NOMO-1 (cell line): ENCODE measurements at regions not wholly inside any gene's neighbourhood (a gene's known extent, or its start where the extent isn't known, plus 50 kb on each side); places are given as distances from the start of the nearest gene placed in this dataset.

Experiments used
- DNase-seq, 2 experiments: peaks; one replicate each; lab custom pipeline; 2025; ENCODE audit not compliant: unreplicated experiment in 2 of 2; lab: John Stamatoyannopoulos, UW

GRCh38 chr2:221095356-221095755 lies 476.7 kb downstream of the EPHA4 start:
- no peak for DNase-seq

- DNase-seq = no peak
Observed at GRCh38 chr2:221096706-221097567, 475.2 kb downstream of the EPHA4 start.

GRCh38 chr2:221097568-221097915 lies 474.6 kb downstream of the EPHA4 start:
- no peak for DNase-seq

- DNase-seq = no peak
Observed at GRCh38 chr2:221097949-221098348, 474.2 kb downstream of the EPHA4 start.

GRCh38 chr2:221100467-221101089 lies 471.5 kb downstream of the EPHA4 start:
- DNase-seq = no peak

GRCh38 chr2:221102896-221103688 lies 469.0 kb downstream of the EPHA4 start:
- no peak for DNase-seq

- no peak for DNase-seq
Observed at GRCh38 chr2:221103930-221104329, 468.2 kb downstream of the EPHA4 start.

GRCh38 chr2:221104361-221104811 lies 467.7 kb downstream of the EPHA4 start:
- DNase-seq = no peak

GRCh38 chr2:221106241-221106640 lies 465.9 kb downstream of the EPHA4 start:
- DNase-seq = no peak

GRCh38 chr2:221107424-221107823 lies 464.7 kb downstream of the EPHA4 start:
- no peak for DNase-seq

GRCh38 chr2:221109552-221109951 lies 462.6 kb downstream of the EPHA4 start:
- DNase-seq = no peak

- no peak for DNase-seq
Observed at GRCh38 chr2:221111739-221112138, 460.4 kb downstream of the EPHA4 start.

GRCh38 chr2:221112744-221113143 lies 459.4 kb downstream of the EPHA4 start:
- no peak for DNase-seq

- no peak for DNase-seq
Observed at GRCh38 chr2:221115944-221116343, 456.2 kb downstream of the EPHA4 start.

- no peak for DNase-seq
Observed at GRCh38 chr2:221120643-221121042, 451.5 kb downstream of the EPHA4 start.

- DNase-seq = no peak
Observed at GRCh38 chr2:221123396-221123795, 448.7 kb downstream of the EPHA4 start.

- no peak for DNase-seq
Observed at GRCh38 chr2:221124532-221125240, 447.4 kb downstream of the EPHA4 start.

- DNase-seq = no peak
Observed at GRCh38 chr2:221125691-221126090, 446.4 kb downstream of the EPHA4 start.

GRCh38 chr2:221129657-221130056 lies 442.4 kb downstream of the EPHA4 start:
- no peak for DNase-seq

GRCh38 chr2:221130431-221130830 lies 441.7 kb downstream of the EPHA4 start:
- no peak for DNase-seq

- DNase-seq = no peak
Observed at GRCh38 chr2:221133941-221134340, 438.2 kb downstream of the EPHA4 start.
